Panc1 (cell line): ENCODE measurements at regions not wholly inside any gene's neighbourhood (a gene's known extent, or its start where the extent isn't known, plus 50 kb on each side); places are given as distances from the start of the nearest gene placed in this dataset.

Experiments used
- POLR2AphosphoS5 ChIP-seq: IDR thresholded peaks from 2 replicates; pipeline ENCODE4 v1.6.1; 2012; ENCODE audit warnings: mild to moderate bottlenecking, low read depth, low read length, moderate library complexity
- SIN3A ChIP-seq: IDR thresholded peaks from 2 replicates; pipeline ENCODE4 v1.6.1; 2012; ENCODE audit warnings: low read depth, mild to moderate bottlenecking, low read length, moderate library complexity, borderline replicate concordance; ENCODE audit not compliant: insufficient read depth
- TCF7L2 ChIP-seq: IDR thresholded peaks from 2 replicates; pipeline ENCODE4 v1.6.1; 2011; ENCODE audit warnings: mild to moderate bottlenecking, low read depth, low read length, inconsistent platforms
- TF ChIP-seq, protein P1 (sequence below): fragments of 450-650 bp; IDR thresholded peaks from 2 replicates; pipeline ENCODE4 v1.5.1; 2017; ENCODE audit warnings: mild to moderate bottlenecking
- TF ChIP-seq, protein P2 (sequence below), 2 experiments: IDR thresholded peaks; 2 replicates each; pipeline ENCODE4 v1.6.1; 2011 to 2012; ENCODE audit warnings: low read depth in 2 of 2, control low read depth in 1 of 2, low read length in 1 of 2, mild to moderate bottlenecking in 1 of 2, moderate library complexity in 1 of 2; ENCODE audit not compliant: insufficient read depth in 1 of 2

DNA sequence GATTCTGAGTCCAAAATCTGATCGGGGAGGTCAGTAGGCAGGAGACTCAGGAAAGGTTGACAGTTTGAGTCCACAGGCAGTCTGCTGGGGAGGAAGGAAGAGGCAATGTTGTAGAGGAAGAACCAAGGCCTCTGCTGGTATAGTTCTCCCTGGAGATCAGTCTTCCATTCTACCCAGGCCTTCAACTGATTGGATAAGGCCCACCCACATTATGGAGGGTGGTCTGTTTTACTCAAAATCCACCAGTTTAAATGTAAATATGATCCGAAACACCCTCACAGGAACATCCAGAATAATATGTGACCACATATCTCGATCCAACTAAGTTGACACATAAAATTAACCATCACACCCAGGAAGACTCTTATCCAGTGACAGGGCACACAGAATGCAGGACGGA, 425.3 kb upstream of the ZMIZ1 start:
- TF ChIP-seq, protein P1, sequence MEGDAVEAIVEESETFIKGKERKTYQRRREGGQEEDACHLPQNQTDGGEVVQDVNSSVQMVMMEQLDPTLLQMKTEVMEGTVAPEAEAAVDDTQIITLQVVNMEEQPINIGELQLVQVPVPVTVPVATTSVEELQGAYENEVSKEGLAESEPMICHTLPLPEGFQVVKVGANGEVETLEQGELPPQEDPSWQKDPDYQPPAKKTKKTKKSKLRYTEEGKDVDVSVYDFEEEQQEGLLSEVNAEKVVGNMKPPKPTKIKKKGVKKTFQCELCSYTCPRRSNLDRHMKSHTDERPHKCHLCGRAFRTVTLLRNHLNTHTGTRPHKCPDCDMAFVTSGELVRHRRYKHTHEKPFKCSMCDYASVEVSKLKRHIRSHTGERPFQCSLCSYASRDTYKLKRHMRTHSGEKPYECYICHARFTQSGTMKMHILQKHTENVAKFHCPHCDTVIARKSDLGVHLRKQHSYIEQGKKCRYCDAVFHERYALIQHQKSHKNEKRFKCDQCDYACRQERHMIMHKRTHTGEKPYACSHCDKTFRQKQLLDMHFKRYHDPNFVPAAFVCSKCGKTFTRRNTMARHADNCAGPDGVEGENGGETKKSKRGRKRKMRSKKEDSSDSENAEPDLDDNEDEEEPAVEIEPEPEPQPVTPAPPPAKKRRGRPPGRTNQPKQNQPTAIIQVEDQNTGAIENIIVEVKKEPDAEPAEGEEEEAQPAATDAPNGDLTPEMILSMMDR: no peak
- TF ChIP-seq, protein P2, sequence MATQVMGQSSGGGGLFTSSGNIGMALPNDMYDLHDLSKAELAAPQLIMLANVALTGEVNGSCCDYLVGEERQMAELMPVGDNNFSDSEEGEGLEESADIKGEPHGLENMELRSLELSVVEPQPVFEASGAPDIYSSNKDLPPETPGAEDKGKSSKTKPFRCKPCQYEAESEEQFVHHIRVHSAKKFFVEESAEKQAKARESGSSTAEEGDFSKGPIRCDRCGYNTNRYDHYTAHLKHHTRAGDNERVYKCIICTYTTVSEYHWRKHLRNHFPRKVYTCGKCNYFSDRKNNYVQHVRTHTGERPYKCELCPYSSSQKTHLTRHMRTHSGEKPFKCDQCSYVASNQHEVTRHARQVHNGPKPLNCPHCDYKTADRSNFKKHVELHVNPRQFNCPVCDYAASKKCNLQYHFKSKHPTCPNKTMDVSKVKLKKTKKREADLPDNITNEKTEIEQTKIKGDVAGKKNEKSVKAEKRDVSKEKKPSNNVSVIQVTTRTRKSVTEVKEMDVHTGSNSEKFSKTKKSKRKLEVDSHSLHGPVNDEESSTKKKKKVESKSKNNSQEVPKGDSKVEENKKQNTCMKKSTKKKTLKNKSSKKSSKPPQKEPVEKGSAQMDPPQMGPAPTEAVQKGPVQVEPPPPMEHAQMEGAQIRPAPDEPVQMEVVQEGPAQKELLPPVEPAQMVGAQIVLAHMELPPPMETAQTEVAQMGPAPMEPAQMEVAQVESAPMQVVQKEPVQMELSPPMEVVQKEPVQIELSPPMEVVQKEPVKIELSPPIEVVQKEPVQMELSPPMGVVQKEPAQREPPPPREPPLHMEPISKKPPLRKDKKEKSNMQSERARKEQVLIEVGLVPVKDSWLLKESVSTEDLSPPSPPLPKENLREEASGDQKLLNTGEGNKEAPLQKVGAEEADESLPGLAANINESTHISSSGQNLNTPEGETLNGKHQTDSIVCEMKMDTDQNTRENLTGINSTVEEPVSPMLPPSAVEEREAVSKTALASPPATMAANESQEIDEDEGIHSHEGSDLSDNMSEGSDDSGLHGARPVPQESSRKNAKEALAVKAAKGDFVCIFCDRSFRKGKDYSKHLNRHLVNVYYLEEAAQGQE (IDR thresholded peaks at IDR 0.05; ENCODE audit: insufficient read depth in 1 of 2, low read depth in 2 of 2, low read length in 1 of 2): no peak
- TF ChIP-seq SIN3A: no peak
- no peak for TF ChIP-seq POLR2AphosphoS5
- no peak for TF ChIP-seq TCF7L2
